Heart left ventricle (tissue), 16 donors: ENCODE measurements at regions not wholly inside any gene's neighbourhood (a gene's known extent, or its start where the extent isn't known, plus 50 kb on each side); places are given as distances from the start of the nearest gene placed in this dataset.

Experiments used
- ATAC-seq, 4 donors: fragments of 200-7000 bp; cut with Tn5 transposase; one replicate each; pipeline ENCODE4 v1.9.1; 2020 to 2022; ENCODE audit warnings: moderate library complexity in 4 of 4, mild to moderate bottlenecking in 3 of 4, moderate number of reproducible peaks in 1 of 4
- DNase-seq, 5 donors: peaks; one replicate each; pipeline ENCODE4 v3.0.0-alpha.2; 2020
- H3K27ac ChIP-seq, 12 donors: fragments of 200-600 bp; sonication (generic) in 4 of 12; one replicate each; pipeline versions ENCODE4 v1.5.0 to v1.8.0; 2016 to 2022; ENCODE audit warnings: mild to moderate bottlenecking in 2 of 12
- H3K27me3 ChIP-seq, 9 donors: fragments of 200-600 bp; sonication (generic) in 2 of 9; one replicate each; pipeline versions ENCODE4 v1.5.1 to v1.8.0; 2016 to 2022; ENCODE audit warnings: mild to moderate bottlenecking in 3 of 9
- H3K36me3 ChIP-seq, 9 donors: fragments of 200-600 bp; sonication (generic) in 2 of 9; one replicate each; pipeline versions ENCODE4 v1.5.0 to v1.8.0; 2018 to 2022; ENCODE audit warnings: mild to moderate bottlenecking in 2 of 9
- H3K4me1 ChIP-seq, 12 donors: fragments of 200-600 bp; sonication (generic) in 4 of 12; one replicate each; pipeline versions ENCODE4 v1.5.0 to v1.8.0; 2016 to 2022; ENCODE audit warnings: mild to moderate bottlenecking in 3 of 12
- H3K4me3 ChIP-seq, 12 donors: fragments of 200-600 bp; sonication (generic) in 4 of 12; one replicate each; pipeline versions ENCODE4 v1.5.0 to v1.8.0; 2017 to 2022; ENCODE audit warnings: mild to moderate bottlenecking in 9 of 12, moderate library complexity in 4 of 12
- H3K9me3 ChIP-seq, 12 donors: fragments of 200-600 bp; sonication (generic) in 4 of 12; one replicate each; pipeline versions ENCODE4 v1.5.0 to v1.8.0; 2016 to 2022; ENCODE audit warnings: mild to moderate bottlenecking in 1 of 12
- CTCF ChIP-seq, 12 donors: fragments of 200-600 bp; sonication (generic) in 4 of 12; IDR thresholded peaks; one replicate each; pipeline versions ENCODE4 v1.5.0 to v1.8.0; 2018 to 2022; ENCODE audit warnings: antibody characterized with exemption in 12 of 12, mild to moderate bottlenecking in 5 of 12
- POLR2A ChIP-seq, 2 donors: fragments of 450-650 bp; IDR thresholded peaks; one replicate each; pipeline ENCODE4 v1.6.1; 2017; ENCODE audit warnings: antibody characterized with exemption in 2 of 2, mild to moderate bottlenecking in 2 of 2, moderate library complexity in 2 of 2
- WGBS, 4 donors: extraction: QIAGEN DNeasy Blood & Tissue Kit in 2 of 4; methylation state at CpG; one replicate each; pipeline versions ENCODE4 v1.1.5 to v1.1.7; 2013 to 2018; 5-methylcytosine and 5-hydroxymethylcytosine counted together
- intact Hi-C, 10 donors: fragments of 100-400 bp; cut with DNase I; formaldehyde crosslinking; loops; one replicate each; pipeline versions ENCODE4 v1.11.1 to v1.14.2; 2022
- donor health status: ischemic (EF 13 %, LVEDD 7.1; RV severe dilation, severe dysfunction).
- donor health status: healthy with polysubstance abuse.
- donor health status: DM: no; HTN: yes; CAD: no.
- donor health status: DM: no; HTN: no; CAD: no.
- donor health status: ischemic (EF 25% LVEDD 6.9; RV normal size, moderate dysfunction).
- donor health status: ischemic (EF 25% LVEDD 5.7; RV mildly dilated, moderate dysfunction).
- donor health status: healthy.
- donor health status: DM: yes; HTN: yes; CAD: no.
- donor health status: ischemic (EF 35%, LVEDD 5.7; RV mildly dilated, moderate dysfunction).
- donor health status: nonischemic (EF 11% LVEDD 7.7; RV severe dilation, severe dysfunction).
- donor health status: DM: yes; HTN: yes; CAD: no.
- donor health status: PGD.
- donor health status: ischemic (EF 29% LVEDD 5.4; RV normal size, mild dysfunction).
- donor health status: nonischemic (EF 23%, LVEDD 6.1; RV moderate dilation, normal function).

- no peak for TF ChIP-seq POLR2A (IDR thresholded peaks at IDR 0.05)
- no peak for TF ChIP-seq CTCF (IDR thresholded peaks at IDR 0.05)
- no peak overlapping the region for H3K4me3 ChIP-seq
- H3K27ac ChIP-seq = no peak overlapping the region
- H3K4me1 ChIP-seq = no peaks in the 10 kb centered on the region
- H3K36me3 ChIP-seq = no peaks in the 10 kb centered on the region
- WGBS, 4 donors = 92 to 97% (median 94%) methylated on average over 3 of the region's 3 CpGs
- no peak for DNase-seq
- H3K9me3 ChIP-seq = no peaks in the 10 kb centered on the region
- no peak for ATAC-seq
- intact Hi-C loops = no loop called here
- H3K27me3 ChIP-seq = no peaks in the 10 kb centered on the region
Observed at GRCh38 chr15:35722501-35722900, 176.5 kb upstream of the DPH6 start.

GRCh38 chr15:35723120-35723847 lies 177.3 kb upstream of the DPH6 start:
- no peak for TF ChIP-seq POLR2A (IDR thresholded peaks at IDR 0.05)
- no peak for TF ChIP-seq CTCF (IDR thresholded peaks at IDR 0.05)
- Histone ChIP-seq H3K4me1 (no peaks in the 10 kb centered on the region), H3K36me3 (no peaks in the 10 kb centered on the region), H3K4me3 (no peak overlapping the region), H3K9me3 (no peaks in the 10 kb centered on the region), H3K27me3 (no peaks in the 10 kb centered on the region), H3K27ac (no peak overlapping the region)
- ATAC-seq (no peak), DNase-seq (no peak)
- WGBS, 4 donors = 38 to 65% (median 59%) methylated on average over 5 of the region's 5 CpGs
- intact Hi-C loops = no loop called here

- no peak for ATAC-seq
- H3K36me3 ChIP-seq = no peaks in the 10 kb centered on the region
- 96 to 99% (median 97%) methylated on average over 4 of the region's 4 CpGs for WGBS, 4 donors
Observed at GRCh38 chr15:35723852-35724251, 177.9 kb upstream of the DPH6 start.

GRCh38 chr15:35724626-35725025 lies 178.7 kb upstream of the DPH6 start:
- no peak for ATAC-seq
- Histone ChIP-seq H3K27me3 (no peaks in the 10 kb centered on the region), H3K9me3 (no peaks in the 10 kb centered on the region), H3K4me1 (no peaks in the 10 kb centered on the region), H3K27ac (no peak overlapping the region), H3K36me3 (no peaks in the 10 kb centered on the region), H3K4me3 (no peak overlapping the region)
- intact Hi-C loops = no loop called here
- DNase-seq = no peak
- no peak for TF ChIP-seq POLR2A (IDR thresholded peaks at IDR 0.05)
- TF ChIP-seq CTCF (IDR thresholded peaks at IDR 0.05) = no peak

More at GRCh38 chr15:35723852-35724251, 177.9 kb upstream of the DPH6 start:
- H3K9me3 ChIP-seq = no peaks in the 10 kb centered on the region
- no peaks in the 10 kb centered on the region for H3K4me1 ChIP-seq
- no peak for TF ChIP-seq POLR2A (IDR thresholded peaks at IDR 0.05)
- TF ChIP-seq CTCF (IDR thresholded peaks at IDR 0.05) = no peak
- no peaks in the 10 kb centered on the region for H3K27me3 ChIP-seq
- H3K27ac ChIP-seq = no peak overlapping the region
- no peak for DNase-seq
- intact Hi-C loops = no loop called here
- no peak overlapping the region for H3K4me3 ChIP-seq
